ENCODE measurements at regions not wholly inside any gene's neighbourhood (a gene's known extent, or its start where the extent isn't known, plus 50 kb on each side); places are given as distances from the start of the nearest gene placed in this dataset.
"Not testable (repeated sequence)": the region's sequence is repeated elsewhere in the genome, so short reads cannot be mapped to it uniquely, and the experiment has no call there.

DNA sequence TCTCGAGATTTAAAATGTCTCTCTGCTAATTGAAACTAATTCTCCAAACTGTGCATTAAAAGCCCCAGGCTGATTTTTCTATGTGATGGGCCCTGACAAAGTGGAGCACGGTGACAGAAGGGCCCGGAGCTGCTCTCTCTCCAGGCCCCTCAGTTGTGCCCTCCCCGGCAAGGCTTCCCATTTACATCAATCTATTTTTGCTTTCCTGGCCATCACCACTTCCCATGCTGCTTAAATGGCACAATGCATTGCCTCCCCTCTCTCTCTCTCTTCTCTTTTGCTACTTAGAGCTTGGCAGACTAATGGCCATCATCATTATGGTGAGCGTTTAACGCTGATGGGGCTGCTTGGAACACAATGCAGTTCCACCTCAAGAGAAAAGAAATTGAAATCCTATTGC, 270.7 kb upstream of the DIO3 start:
- WGBS (ENCODE audit: insufficient coverage, low coverage, low lambda C conversion rate, missing lambda C conversion rate): 88% methylated on average over 6 of the region's 6 CpGs
- no peak for DNase-seq
- no peaks in the 10 kb centered on the region for H3K27me3 ChIP-seq
- TF ChIP-seq, protein P1, sequence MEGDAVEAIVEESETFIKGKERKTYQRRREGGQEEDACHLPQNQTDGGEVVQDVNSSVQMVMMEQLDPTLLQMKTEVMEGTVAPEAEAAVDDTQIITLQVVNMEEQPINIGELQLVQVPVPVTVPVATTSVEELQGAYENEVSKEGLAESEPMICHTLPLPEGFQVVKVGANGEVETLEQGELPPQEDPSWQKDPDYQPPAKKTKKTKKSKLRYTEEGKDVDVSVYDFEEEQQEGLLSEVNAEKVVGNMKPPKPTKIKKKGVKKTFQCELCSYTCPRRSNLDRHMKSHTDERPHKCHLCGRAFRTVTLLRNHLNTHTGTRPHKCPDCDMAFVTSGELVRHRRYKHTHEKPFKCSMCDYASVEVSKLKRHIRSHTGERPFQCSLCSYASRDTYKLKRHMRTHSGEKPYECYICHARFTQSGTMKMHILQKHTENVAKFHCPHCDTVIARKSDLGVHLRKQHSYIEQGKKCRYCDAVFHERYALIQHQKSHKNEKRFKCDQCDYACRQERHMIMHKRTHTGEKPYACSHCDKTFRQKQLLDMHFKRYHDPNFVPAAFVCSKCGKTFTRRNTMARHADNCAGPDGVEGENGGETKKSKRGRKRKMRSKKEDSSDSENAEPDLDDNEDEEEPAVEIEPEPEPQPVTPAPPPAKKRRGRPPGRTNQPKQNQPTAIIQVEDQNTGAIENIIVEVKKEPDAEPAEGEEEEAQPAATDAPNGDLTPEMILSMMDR (IDR thresholded peaks at IDR 0.05): no peak
- TF ChIP-seq POLR2A (IDR thresholded peaks at IDR 0.05): no peak
- no peaks in the 10 kb centered on the region for H3K9me3 ChIP-seq
- H3K36me3 ChIP-seq: no peaks in the 10 kb centered on the region
- no peak overlapping the region for H3K4me3 ChIP-seq
- intact Hi-C loops (cut with DNase I): no loop called here
- H3K27ac ChIP-seq: no peak overlapping the region
- ATAC-seq: no peak
- peaks cover 0 to 18% (median 1%) of the 10 kb centered on the region in 4 donors for H3K4me1 ChIP-seq

DNA sequence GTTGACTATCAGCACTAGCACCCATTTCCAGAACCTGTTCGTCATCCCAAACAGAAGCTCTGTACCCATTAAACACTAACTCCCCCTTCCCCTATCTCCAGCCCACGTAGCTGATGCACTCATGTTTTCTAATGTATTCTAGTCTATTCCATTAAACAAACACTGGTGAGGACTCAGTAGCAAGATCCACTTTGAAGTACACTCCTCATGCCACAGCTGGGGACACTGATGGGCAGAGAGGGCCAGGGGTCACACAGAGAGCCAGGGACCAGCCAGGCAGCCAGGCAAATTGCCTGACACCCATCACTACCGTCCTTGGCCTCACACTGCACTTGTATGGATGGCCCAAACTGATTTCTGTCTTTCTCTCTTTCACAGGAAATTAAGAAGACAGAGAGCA, 269.9 kb upstream of the DIO3 start:
- Histone ChIP-seq H3K27me3 (no peaks in the 10 kb centered on the region), H3K4me1 (peaks cover 0 to 18% (median 1%) of the 10 kb centered on the region in 4 donors), H3K27ac (no peak overlapping the region), H3K9me3 (no peaks in the 10 kb centered on the region), H3K36me3 (no peaks in the 10 kb centered on the region), H3K4me3 (no peak overlapping the region)
- no peak for DNase-seq
- TF ChIP-seq, protein P1 (IDR thresholded peaks at IDR 0.05): no peak
- TF ChIP-seq POLR2A (IDR thresholded peaks at IDR 0.05): no peak
- 55% methylated on average over 3 of the region's 3 CpGs for WGBS (ENCODE audit: insufficient coverage, low coverage, low lambda C conversion rate, missing lambda C conversion rate)
- ATAC-seq: no peak
- intact Hi-C loops (cut with DNase I): no loop called here

DNA sequence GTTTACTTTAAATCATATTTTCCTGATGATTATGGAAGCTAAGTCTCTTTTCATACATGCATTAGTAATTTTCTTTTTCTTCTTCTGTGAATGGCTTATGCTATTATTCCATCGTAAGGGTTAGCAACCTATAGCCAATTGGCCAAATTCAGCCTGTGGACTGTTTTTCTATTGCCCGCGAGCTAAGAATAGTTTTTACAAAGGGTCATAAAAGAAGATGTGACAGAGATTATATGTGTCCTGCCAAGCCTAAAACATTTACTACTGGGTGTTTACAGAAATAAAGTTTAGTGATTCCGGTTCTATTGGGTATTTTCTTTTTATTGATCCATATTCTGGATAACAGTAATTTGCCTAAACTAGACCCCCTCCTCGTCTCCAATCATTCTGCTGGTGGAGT, 268.8 kb upstream of the DIO3 start:
- TF ChIP-seq POLR2A (IDR thresholded peaks at IDR 0.05): no peak
- TF ChIP-seq, protein P1 (IDR thresholded peaks at IDR 0.05): no peak
- Histone ChIP-seq H3K4me3 (no peak overlapping the region), H3K27ac (no peak overlapping the region), H3K9me3 (peaks cover 0 to 1% (median 0%) of the 10 kb centered on the region in 4 donors), H3K27me3 (no peaks in the 10 kb centered on the region), H3K4me1 (peaks cover 0 to 18% (median 1%) of the 10 kb centered on the region in 4 donors), H3K36me3 (no peaks in the 10 kb centered on the region)
- DNase-seq (no peak), ATAC-seq (no peak)
- intact Hi-C loops (cut with DNase I): no loop called here
- 84% methylated on average over 5 of the region's 5 CpGs for WGBS (ENCODE audit: insufficient coverage, low coverage, low lambda C conversion rate, missing lambda C conversion rate)

DNA sequence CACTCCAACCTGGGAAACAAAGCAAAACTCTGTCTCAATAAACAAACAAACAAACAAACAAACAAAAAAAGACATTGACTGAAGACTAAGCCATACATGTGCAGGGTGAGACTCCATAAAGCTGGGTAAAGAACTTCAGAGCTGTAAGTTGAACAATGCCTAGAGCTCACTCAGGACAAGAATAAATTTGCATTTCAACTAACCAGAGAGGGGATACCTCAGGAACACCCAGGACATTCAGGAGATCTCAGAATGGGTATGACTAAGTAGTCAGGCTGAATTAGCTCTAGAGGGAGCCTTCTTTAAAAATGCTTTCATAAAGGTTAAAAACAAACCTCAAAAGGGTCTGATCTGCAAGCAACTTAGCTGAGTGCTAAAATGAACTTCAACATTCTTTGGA, 267.7 kb upstream of the DIO3 start:
- no peak overlapping the region for H3K4me3 ChIP-seq
- DNase-seq (no peak), ATAC-seq (no peak)
- H3K36me3 ChIP-seq: no peaks in the 10 kb centered on the region
- peaks cover 0 to 10% (median 0%) of the 10 kb centered on the region in 4 donors for H3K4me1 ChIP-seq
- TF ChIP-seq, protein P1 (IDR thresholded peaks at IDR 0.05): no peak
- TF ChIP-seq POLR2A (IDR thresholded peaks at IDR 0.05): no peak
- peaks cover 0 to 4% (median 0%) of the 10 kb centered on the region in 4 donors for H3K9me3 ChIP-seq
- H3K27ac ChIP-seq: no peak overlapping the region
- intact Hi-C loops (cut with DNase I): no loop called here
- no peaks in the 10 kb centered on the region for H3K27me3 ChIP-seq

DNA sequence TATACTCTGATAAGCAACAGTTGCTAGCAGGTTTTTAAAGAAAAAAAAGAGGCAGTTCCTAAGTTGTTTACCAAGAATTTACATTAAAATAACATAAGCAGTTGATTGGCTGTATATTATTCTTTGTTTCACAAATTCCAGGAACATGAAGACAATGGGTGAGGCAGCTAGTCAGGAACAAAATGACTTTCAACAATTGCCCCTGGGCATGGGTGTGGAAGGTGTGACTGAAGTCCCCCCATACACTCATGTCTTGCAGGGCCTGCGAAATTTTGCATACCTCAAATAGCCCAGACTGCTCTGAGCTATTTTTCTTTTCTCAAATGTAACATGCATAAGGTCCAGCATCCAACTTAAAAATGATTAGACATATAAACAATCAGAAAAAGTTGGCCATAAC, 267.2 kb upstream of the DIO3 start:
- WGBS (ENCODE audit: insufficient coverage, low coverage, low lambda C conversion rate, missing lambda C conversion rate): 62% methylated on average over 1 of the region's 1 CpG
- Histone ChIP-seq H3K4me1 (peaks cover 0 to 5% (median 0%) of the 10 kb centered on the region in 4 donors), H3K27me3 (no peaks in the 10 kb centered on the region), H3K36me3 (no peaks in the 10 kb centered on the region), H3K4me3 (no peak overlapping the region), H3K27ac (no peak overlapping the region), H3K9me3 (peaks cover 0 to 4% (median 0%) of the 10 kb centered on the region in 4 donors)
- ATAC-seq (no peak), DNase-seq (no peak)
- TF ChIP-seq, protein P1 (IDR thresholded peaks at IDR 0.05): no peak
- no peak for TF ChIP-seq POLR2A (IDR thresholded peaks at IDR 0.05)
- intact Hi-C loops (cut with DNase I): no loop called here

DNA sequence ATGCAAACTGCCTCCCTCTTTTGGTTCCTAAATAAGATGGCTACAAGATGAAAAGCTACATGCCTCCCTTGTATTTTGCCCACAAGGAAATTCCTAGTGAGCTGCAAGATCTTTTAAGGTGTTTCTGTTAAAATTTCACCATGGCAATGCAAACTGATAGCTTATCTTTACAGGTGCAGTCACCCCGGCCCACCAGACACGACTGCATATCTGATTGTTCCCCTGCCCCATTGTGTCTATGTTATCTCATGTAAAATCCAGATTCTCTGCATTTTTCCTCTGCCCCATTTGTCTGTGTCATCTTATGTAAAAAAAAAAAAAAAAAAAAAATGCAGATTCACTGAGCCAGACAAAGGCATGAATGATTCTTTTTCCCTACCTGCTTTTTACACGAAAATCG, 261.5 kb upstream of the DIO3 start:
- ATAC-seq; H3K9me3 ChIP-seq; DNase-seq; intact Hi-C loops (cut with DNase I); H3K4me3 ChIP-seq; H3K27me3 ChIP-seq; H3K36me3 ChIP-seq; H3K27ac ChIP-seq; H3K4me1 ChIP-seq: not testable (repeated sequence)
- 25% methylated on average over 4 of the region's 4 CpGs for WGBS (ENCODE audit: insufficient coverage, low coverage, low lambda C conversion rate, missing lambda C conversion rate)

Data from right lobe of liver (tissue), 6 donors.